T-cell (primary cell): ENCODE measurements at regions not wholly inside any gene's neighbourhood (a gene's known extent, or its start where the extent isn't known, plus 50 kb on each side); places are given as distances from the start of the nearest gene placed in this dataset.

Source experiments
- ATAC-seq, 4 experiments: fragments of 200-7000 bp in 3 of 4; fragments of 150-1000 bp in 1 of 4; cut with Tn5 transposase; replicated peaks in 1 of 4; 1 replicate in 3 of 4; 2 replicates in 1 of 4; pipeline ENCODE4 v1.10.0; 2021; ENCODE audit warnings: moderate library complexity in 3 of 4, mild to moderate bottlenecking in 2 of 4, moderate number of reproducible peaks in 1 of 4
- CTCF ChIA-PET, 2 donors: fragments of 300-600 bp; sonication (Branson Sonifier 250); formaldehyde crosslinking; loops; one replicate each; lab custom pipeline; 2022; ENCODE audit warnings: antibody characterized with exemption in 2 of 2; lab: Charles Lee
- POLR2A ChIA-PET, 2 donors: fragments of 300-600 bp; sonication (Branson Sonifier 250); formaldehyde crosslinking; loops; one replicate each; lab custom pipeline; 2022; ENCODE audit warnings: antibody characterized with exemption in 2 of 2; lab: Charles Lee
- DNase-seq, 35 experiments: peaks; one replicate each; pipeline versions ENCODE4 v3.0.0 to v3.0.0-alpha.2; 2013 to 2023
- H3K27ac ChIP-seq: one replicate; pipeline ENCODE4 v1.5.1; 2013; ENCODE audit warnings: low read length
- H3K27me3 ChIP-seq, 2 experiments: replicated peaks in 1 of 2; 1 replicate in 1 of 2; 2 replicates in 1 of 2; pipeline versions ENCODE4 v1.6.1 to v1.7.0; 2013; ENCODE audit warnings: low read length in 1 of 2, mixed read lengths in 1 of 2; ENCODE audit not compliant: control insufficient read depth in 2 of 2, insufficient read depth in 2 of 2; ENCODE audit errors: extremely low read depth in 1 of 2
- H3K36me3 ChIP-seq, 2 donors: 1 replicate in 1 of 2; 2 replicates in 1 of 2; pipeline versions ENCODE4 v1.6.1 to v1.7.0; 2013; ENCODE audit warnings: low read length in 1 of 2; ENCODE audit not compliant: control insufficient read depth in 2 of 2, insufficient read depth in 1 of 2; ENCODE audit errors: extremely low read depth in 1 of 2
- H3K4me1 ChIP-seq, 2 experiments: 1 replicate in 1 of 2; 2 replicates in 1 of 2; pipeline versions ENCODE4 v1.6.1 to v1.7.0; 2013; ENCODE audit warnings: low read length in 2 of 2, mixed read lengths in 1 of 2; ENCODE audit not compliant: insufficient read depth in 2 of 2, control insufficient read depth in 1 of 2; ENCODE audit errors: extremely low read depth in 1 of 2
- H3K4me3 ChIP-seq, 2 donors: 1 replicate in 1 of 2; 2 replicates in 1 of 2; pipeline versions ENCODE4 v1.5.1 to v1.7.0; 2013; ENCODE audit warnings: mild to moderate bottlenecking in 2 of 2, low read length in 1 of 2, moderate library complexity in 1 of 2; ENCODE audit not compliant: control insufficient read depth in 1 of 2; ENCODE audit errors: extremely low read depth in 1 of 2
- H3K9me3 ChIP-seq: 2 replicates; pipeline ENCODE4 v1.7.0; 2013
- H3K27ac Mint-ChIP-seq, 2 donors: one replicate each; pipeline ENCODE4 v1.8.0; 2020 to 2021; ENCODE audit warnings: mild to moderate bottlenecking in 2 of 2, mixed read lengths in 2 of 2
- H3K27me3 Mint-ChIP-seq, 2 donors: one replicate each; pipeline ENCODE4 v1.8.0; 2021 to 2022; ENCODE audit warnings: mixed read lengths in 2 of 2
- H3K36me3 Mint-ChIP-seq: one replicate; pipeline ENCODE4 v1.8.0; 2021; ENCODE audit warnings: mixed read lengths
- H3K4me1 Mint-ChIP-seq, 3 donors: one replicate each; pipeline ENCODE4 v1.8.0; 2020 to 2022; ENCODE audit warnings: mixed read lengths in 3 of 3, mild to moderate bottlenecking in 1 of 3
- H3K4me3 Mint-ChIP-seq, 3 donors: one replicate each; pipeline ENCODE4 v1.8.0; 2020 to 2022; ENCODE audit warnings: mild to moderate bottlenecking in 3 of 3, mixed read lengths in 3 of 3, moderate library complexity in 3 of 3
- H3K9me3 Mint-ChIP-seq, 3 donors: one replicate each; pipeline ENCODE4 v1.8.0; 2020 to 2022; ENCODE audit warnings: mixed read lengths in 3 of 3
- WGBS: methylation state at CpG from one replicate; pipeline ENCODE4 v1.1.5; 2013; ENCODE audit warnings: missing lambda C conversion rate; ENCODE audit not compliant: insufficient coverage; 5-methylcytosine and 5-hydroxymethylcytosine counted together

DNA sequence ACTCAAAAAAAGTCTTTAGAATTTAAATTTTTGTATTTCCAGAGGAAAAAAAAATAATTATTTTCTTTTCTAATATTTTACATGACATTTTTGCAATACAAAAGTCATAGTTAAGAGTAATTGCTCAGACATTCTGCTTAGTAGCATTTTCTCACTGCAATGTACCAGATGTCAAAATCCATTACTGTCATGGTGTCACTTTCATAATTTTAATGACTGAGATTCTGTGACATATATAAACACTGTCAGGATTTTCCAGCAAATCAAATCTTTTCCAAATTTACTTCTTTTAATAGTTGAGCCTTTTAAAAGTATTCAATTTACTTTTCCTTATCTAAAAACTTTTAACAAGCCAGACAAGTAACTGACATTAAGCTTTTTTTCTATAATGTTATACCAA, 422.7 kb downstream of the GRIA2 start:
- H3K9me3 ChIP-seq, result no peaks in the 10 kb centered on the region
- H3K27me3 ChIP-seq, result no peaks in the 10 kb centered on the region
- CTCF ChIA-PET, result no interaction called here
- Mint-ChIP-seq H3K27ac (no peak overlapping the region), H3K36me3 (no peaks in the 10 kb centered on the region), H3K4me1 (no peaks in the 10 kb centered on the region), H3K4me3 (no peak overlapping the region), H3K9me3 (peaks cover 7 to 21% (median 16%) of the 10 kb centered on the region in 3 donors), H3K27me3 (no peaks in the 10 kb centered on the region)
- POLR2A ChIA-PET, result no interaction called here
- H3K4me3 ChIP-seq, result no peak overlapping the region
- no peak for ATAC-seq
- H3K4me1 ChIP-seq, result no peaks in the 10 kb centered on the region
- no peak overlapping the region for H3K27ac ChIP-seq
- no peaks in the 10 kb centered on the region for H3K36me3 ChIP-seq
- no peak for DNase-seq

GRCh38 chr4:157634057-157634456, 413.5 kb downstream of the GRIA2 start:
- no peaks in the 10 kb centered on the region for H3K27me3 ChIP-seq
- H3K9me3 ChIP-seq, result no peaks in the 10 kb centered on the region
- H3K36me3 ChIP-seq, result no peaks in the 10 kb centered on the region
- 95% methylated on average over 3 of the region's 3 CpGs for WGBS
- ChIA-PET POLR2A (no interaction called here), CTCF (no interaction called here)
- H3K4me1 ChIP-seq, result no peaks in the 10 kb centered on the region
- no peak overlapping the region for H3K27ac ChIP-seq
- Mint-ChIP-seq H3K4me3 (no peak overlapping the region), H3K36me3 (no peaks in the 10 kb centered on the region), H3K4me1 (no peaks in the 10 kb centered on the region), H3K27me3 (no peaks in the 10 kb centered on the region), H3K27ac (no peak overlapping the region), H3K9me3 (peaks cover 2 to 14% (median 5%) of the 10 kb centered on the region in 3 donors)
- no peak for DNase-seq
- no peak for ATAC-seq
- H3K4me3 ChIP-seq, result no peak overlapping the region

- Histone ChIP-seq H3K27ac (no peak overlapping the region), H3K4me1 (no peaks in the 10 kb centered on the region), H3K9me3 (no peaks in the 10 kb centered on the region), H3K4me3 (no peak overlapping the region), H3K36me3 (no peaks in the 10 kb centered on the region), H3K27me3 (no peaks in the 10 kb centered on the region)
- H3K36me3 Mint-ChIP-seq, result no peaks in the 10 kb centered on the region
- POLR2A ChIA-PET, result no interaction called here
- ATAC-seq (no peak), DNase-seq (no peak)
- no peaks in the 10 kb centered on the region for H3K27me3 Mint-ChIP-seq
- CTCF ChIA-PET, result interaction anchor here in 1 of 2 donors (1.3 kb wide), 1 partner anchor 9 kb away, joined by 3 read pairs; no protein-coding TSS in a partner anchor
- H3K4me3 Mint-ChIP-seq, result no peak overlapping the region
- WGBS, result 89% methylated on average over 5 of the region's 7 CpGs
- peaks cover 0 to 8% (median 0%) of the 10 kb centered on the region in 3 donors for H3K9me3 Mint-ChIP-seq
- no peak overlapping the region for H3K27ac Mint-ChIP-seq
- no peaks in the 10 kb centered on the region for H3K4me1 Mint-ChIP-seq
Observed at GRCh38 chr4:157616741-157617472, 396.4 kb downstream of the GRIA2 start.

- DNase-seq (no peak), ATAC-seq (no peak)
- H3K36me3 Mint-ChIP-seq, result no peaks in the 10 kb centered on the region
- no peaks in the 10 kb centered on the region for H3K9me3 ChIP-seq
- no peaks in the 10 kb centered on the region for H3K4me1 Mint-ChIP-seq
- POLR2A ChIA-PET, result no interaction called here
- no peak overlapping the region for H3K27ac Mint-ChIP-seq
- H3K27ac ChIP-seq, result no peak overlapping the region
- H3K27me3 Mint-ChIP-seq, result no peaks in the 10 kb centered on the region
- no peaks in the 10 kb centered on the region for H3K4me1 ChIP-seq
- no peaks in the 10 kb centered on the region for H3K27me3 ChIP-seq
- peaks cover 2 to 5% (median 4%) of the 10 kb centered on the region in 3 donors for H3K9me3 Mint-ChIP-seq
- CTCF ChIA-PET, result interaction anchor here in 1 of 2 donors (1.3 kb wide), 1 partner anchor 9 kb away, joined by 3 read pairs; no protein-coding TSS in a partner anchor
- no peak overlapping the region for H3K4me3 Mint-ChIP-seq
- no peaks in the 10 kb centered on the region for H3K36me3 ChIP-seq
- WGBS, result no CpG with 5 or more reads among the region's 1 CpG
- H3K4me3 ChIP-seq, result no peak overlapping the region
Observed at GRCh38 chr4:157607996-157608395, 387.5 kb downstream of the GRIA2 start.

- Mint-ChIP-seq H3K4me1 (no peaks in the 10 kb centered on the region), H3K9me3 (peaks cover 0 to 5% (median 4%) of the 10 kb centered on the region in 3 donors), H3K36me3 (no peaks in the 10 kb centered on the region), H3K4me3 (no peak overlapping the region), H3K27me3 (no peaks in the 10 kb centered on the region), H3K27ac (no peak overlapping the region)
- ChIA-PET CTCF (no interaction called here), POLR2A (no interaction called here)
- Histone ChIP-seq H3K4me3 (no peak overlapping the region), H3K9me3 (no peaks in the 10 kb centered on the region), H3K27ac (no peak overlapping the region), H3K27me3 (no peaks in the 10 kb centered on the region), H3K36me3 (no peaks in the 10 kb centered on the region), H3K4me1 (no peaks in the 10 kb centered on the region)
- ATAC-seq (no peak), DNase-seq (no peak)
- no CpG with 5 or more reads among the region's 1 CpG for WGBS
Observed at GRCh38 chr4:157600583-157600982, 380.1 kb downstream of the GRIA2 start.

- H3K27me3 Mint-ChIP-seq, result no peaks in the 10 kb centered on the region
- CTCF ChIA-PET, result no interaction called here
Observed at GRCh38 chr4:157591245-157591644, 370.7 kb downstream of the GRIA2 start.

More at GRCh38 chr4:157591245-157591644, 370.7 kb downstream of the GRIA2 start:
- no peaks in the 10 kb centered on the region for H3K4me1 ChIP-seq
- ATAC-seq, result no peak
- no peak overlapping the region for H3K4me3 ChIP-seq
- Mint-ChIP-seq H3K4me3 (no peak overlapping the region), H3K27ac (no peak overlapping the region), H3K36me3 (no peaks in the 10 kb centered on the region), H3K9me3 (peaks cover under 1 to 11% (median 3%) of the 10 kb centered on the region in 3 donors), H3K4me1 (no peaks in the 10 kb centered on the region)
- no peak for DNase-seq
- H3K27me3 ChIP-seq, result no peaks in the 10 kb centered on the region
- no peaks in the 10 kb centered on the region for H3K9me3 ChIP-seq
- no peaks in the 10 kb centered on the region for H3K36me3 ChIP-seq
- POLR2A ChIA-PET, result no interaction called here
- H3K27ac ChIP-seq, result no peak overlapping the region
